Bronchial epithelial cell (primary cell): ENCODE measurements at regions not wholly inside any gene's neighbourhood (a gene's known extent, or its start where the extent isn't known, plus 50 kb on each side); places are given as distances from the start of the nearest gene placed in this dataset.
A peak's percentile ranks its signal among the peaks of the same experiment; 100 is the strongest.

Experiments
- DNase-seq: peaks from one replicate; pipeline ENCODE4 v3.0.0-alpha.2; 2010; ENCODE audit warnings: low read depth
- FAIRE-seq: peaks from 2 replicates; lab custom pipeline; 2011; peaks lifted over from hg19 to GRCh38; lab: Jason Lieb, UNC
- H3K27me3 ChIP-seq: 2 replicates; pipeline ENCODE4 v1.5.1; 2011; ENCODE audit warnings: low read length; ENCODE audit not compliant: control insufficient read depth, insufficient read depth
- H3K36me3 ChIP-seq: 2 replicates; pipeline ENCODE4 v1.5.1; 2011; ENCODE audit warnings: low read length; ENCODE audit not compliant: control insufficient read depth, insufficient read depth
- H3K4me3 ChIP-seq: 2 replicates; pipeline ENCODE4 v1.5.1; 2011; ENCODE audit warnings: mild to moderate bottlenecking, low read depth, low read length, control low read depth
- CTCF ChIP-seq: IDR thresholded peaks from 2 replicates; pipeline ENCODE4 v1.5.1; 2011; ENCODE audit warnings: mild to moderate bottlenecking, moderate library complexity, low read length, control low read depth, inconsistent platforms; ENCODE audit not compliant: insufficient read depth, severe bottlenecking

DNA sequence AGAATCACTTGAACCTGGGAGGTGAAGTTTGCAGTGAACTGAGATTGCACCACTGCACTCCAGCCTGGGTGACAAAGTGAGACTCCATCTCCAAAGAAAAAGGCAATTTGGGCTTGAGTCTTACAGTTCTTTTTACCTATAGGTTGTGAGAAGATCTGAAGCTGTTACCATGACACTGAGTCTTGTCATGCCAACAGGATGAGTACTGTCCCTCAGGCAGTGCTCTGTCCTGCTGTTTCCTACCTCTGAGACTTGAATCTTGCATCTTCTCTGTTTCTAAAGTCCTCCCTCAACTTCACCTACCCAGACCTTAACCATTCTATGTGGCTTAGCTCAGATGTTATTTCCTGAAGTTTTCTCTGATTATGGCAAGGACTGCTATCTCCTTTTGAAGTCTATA is 400.8 kb upstream of the PRICKLE1 start:
- Histone ChIP-seq H3K27me3 (no peaks in the 10 kb centered on the region), H3K36me3 (no peaks in the 10 kb centered on the region), H3K4me3 (no peak overlapping the region)
- DNase-seq (no peak), FAIRE-seq (no peak)
- TF ChIP-seq CTCF: no peak

GRCh38 chr12:42987216-42987650 is 397.7 kb upstream of the PRICKLE1 start:
- FAIRE-seq (no peak), DNase-seq (no peak)
- Histone ChIP-seq H3K36me3 (no peaks in the 10 kb centered on the region), H3K27me3 (no peaks in the 10 kb centered on the region), H3K4me3 (no peak overlapping the region)
- no peak for TF ChIP-seq CTCF

- Histone ChIP-seq H3K27me3 (no peaks in the 10 kb centered on the region), H3K4me3 (no peak overlapping the region), H3K36me3 (no peaks in the 10 kb centered on the region)
- FAIRE-seq (no peak), DNase-seq (no peak)
- TF ChIP-seq CTCF: no peak
These were observed 396.0 kb upstream of the PRICKLE1 start for GRCh38 chr12:42985506-42985905.

DNA sequence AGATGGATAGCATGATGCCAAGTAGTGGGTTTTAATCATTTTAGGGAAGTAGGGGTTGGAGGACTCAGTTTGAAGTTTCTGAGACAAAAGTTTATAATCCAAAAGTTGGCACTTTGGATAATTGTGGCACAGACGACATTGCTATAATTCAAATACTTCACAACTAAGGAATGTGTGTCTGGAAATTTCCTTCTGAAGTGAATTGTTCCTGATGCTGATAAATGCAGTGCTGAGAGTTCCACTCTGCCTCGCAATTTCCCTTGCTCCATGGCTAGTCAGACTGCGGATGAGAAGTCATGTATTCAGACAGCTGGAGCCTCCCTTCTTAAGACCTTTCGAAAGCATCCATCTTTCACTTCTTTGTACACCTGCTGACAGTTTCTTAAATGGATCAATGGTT is 393.3 kb upstream of the PRICKLE1 start:
- DNase-seq: no peak
- Histone ChIP-seq H3K4me3 (no peak overlapping the region), H3K36me3 (no peaks in the 10 kb centered on the region), H3K27me3 (no peaks in the 10 kb centered on the region)
- no peak for TF ChIP-seq CTCF
- FAIRE-seq: no peak

DNA sequence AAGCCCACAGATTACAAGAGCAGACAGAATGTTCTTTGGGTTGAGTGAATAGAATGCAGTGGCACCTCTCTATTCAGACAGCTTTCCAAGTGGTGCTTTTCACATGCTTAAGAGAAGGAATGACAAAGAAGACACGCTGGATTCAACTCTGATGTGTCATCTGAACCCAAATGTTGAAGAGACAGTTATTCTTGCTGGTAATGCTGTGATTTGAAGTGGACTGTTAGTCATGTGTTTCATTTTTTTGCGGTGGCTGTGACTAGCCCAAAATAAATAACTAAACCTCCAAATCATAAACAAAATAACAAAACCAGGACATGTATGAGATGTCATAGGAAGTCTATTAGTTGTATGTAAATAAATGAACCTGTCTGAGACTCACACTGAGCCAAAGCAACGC is 391.8 kb upstream of the PRICKLE1 start:
- Histone ChIP-seq H3K36me3 (no peaks in the 10 kb centered on the region), H3K4me3 (no peak overlapping the region), H3K27me3 (no peaks in the 10 kb centered on the region)
- FAIRE-seq: no peak
- peak; percentile 38 for DNase-seq
- no peak for TF ChIP-seq CTCF

- FAIRE-seq: no peak
- H3K36me3 ChIP-seq: no peaks in the 10 kb centered on the region
- no peak for DNase-seq
- TF ChIP-seq CTCF: no peak
- H3K27me3 ChIP-seq: no peaks in the 10 kb centered on the region
- no peak overlapping the region for H3K4me3 ChIP-seq
These were observed 390.9 kb upstream of the PRICKLE1 start for GRCh38 chr12:42980441-42980840.
